ENCODE measurements at regions not wholly inside any gene's neighbourhood (a gene's known extent, or its start where the extent isn't known, plus 50 kb on each side); places are given as distances from the start of the nearest gene placed in this dataset.

DNA sequence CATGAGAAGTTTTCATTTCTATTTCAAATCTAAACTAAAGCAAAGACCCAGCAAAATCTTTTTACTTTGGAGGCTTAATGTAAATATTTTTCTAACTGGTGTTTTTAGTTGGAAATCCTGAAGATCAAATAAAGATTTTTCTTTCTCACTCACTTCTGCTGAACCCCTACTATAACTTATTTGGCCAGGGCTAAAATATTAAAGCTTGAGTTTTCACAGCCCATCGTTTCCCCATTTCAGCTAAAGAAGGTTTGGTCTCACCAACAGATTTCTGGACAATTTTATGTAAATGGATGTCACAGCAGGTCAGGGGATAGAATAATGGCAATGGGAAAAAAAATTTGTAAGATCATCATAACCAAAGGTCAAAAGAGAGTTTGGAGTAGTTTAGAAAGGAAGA lies 92.7 kb upstream of the DCN start:
- TF ChIP-seq, protein P1, sequence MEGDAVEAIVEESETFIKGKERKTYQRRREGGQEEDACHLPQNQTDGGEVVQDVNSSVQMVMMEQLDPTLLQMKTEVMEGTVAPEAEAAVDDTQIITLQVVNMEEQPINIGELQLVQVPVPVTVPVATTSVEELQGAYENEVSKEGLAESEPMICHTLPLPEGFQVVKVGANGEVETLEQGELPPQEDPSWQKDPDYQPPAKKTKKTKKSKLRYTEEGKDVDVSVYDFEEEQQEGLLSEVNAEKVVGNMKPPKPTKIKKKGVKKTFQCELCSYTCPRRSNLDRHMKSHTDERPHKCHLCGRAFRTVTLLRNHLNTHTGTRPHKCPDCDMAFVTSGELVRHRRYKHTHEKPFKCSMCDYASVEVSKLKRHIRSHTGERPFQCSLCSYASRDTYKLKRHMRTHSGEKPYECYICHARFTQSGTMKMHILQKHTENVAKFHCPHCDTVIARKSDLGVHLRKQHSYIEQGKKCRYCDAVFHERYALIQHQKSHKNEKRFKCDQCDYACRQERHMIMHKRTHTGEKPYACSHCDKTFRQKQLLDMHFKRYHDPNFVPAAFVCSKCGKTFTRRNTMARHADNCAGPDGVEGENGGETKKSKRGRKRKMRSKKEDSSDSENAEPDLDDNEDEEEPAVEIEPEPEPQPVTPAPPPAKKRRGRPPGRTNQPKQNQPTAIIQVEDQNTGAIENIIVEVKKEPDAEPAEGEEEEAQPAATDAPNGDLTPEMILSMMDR (IDR thresholded peaks at IDR 0.05; ENCODE audit: poor library complexity): no peak
- TF ChIP-seq EZH2phosphoT487 (IDR thresholded peaks at IDR 0.05; ENCODE audit: low read depth, severe bottlenecking, unreplicated experiment): no peak

Data from hepatocyte (in vitro differentiated cells).